MM.1S (cell line): ENCODE measurements at regions not wholly inside any gene's neighbourhood (a gene's known extent, or its start where the extent isn't known, plus 50 kb on each side); places are given as distances from the start of the nearest gene placed in this dataset.

Experiments used
- CTCF ChIP-seq: fragments of 300-600 bp; sonication (generic); IDR thresholded peaks from 2 replicates; pipeline ENCODE4 v1.5.1; 2016; ENCODE audit warnings: antibody characterized with exemption, low read length, mixed read lengths
- EZH2phosphoT487 ChIP-seq: fragments of 300-600 bp; sonication (generic); IDR thresholded peaks from 2 replicates; pipeline ENCODE4 v1.6.1; 2018; ENCODE audit warnings: antibody characterized with exemption, low read length

DNA sequence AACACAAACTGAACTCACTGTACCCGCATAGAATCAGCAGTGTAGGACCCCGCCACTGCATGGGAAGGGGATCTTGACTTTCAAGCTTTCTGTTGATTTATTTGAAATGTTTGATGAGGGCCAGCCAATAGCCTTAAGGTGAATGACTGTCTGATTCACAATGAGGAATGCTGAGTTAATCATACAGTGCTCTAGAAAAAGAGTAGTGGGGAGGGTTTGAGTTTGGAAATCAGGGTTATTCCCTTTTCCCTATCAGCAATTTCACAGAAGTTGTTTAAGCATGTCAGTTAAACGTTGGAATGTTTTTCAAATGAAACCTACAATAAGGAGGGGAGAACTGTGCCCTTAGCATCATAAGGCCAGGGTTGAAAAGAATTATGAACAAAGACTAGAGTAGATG, 937.5 kb downstream of the GRID1 start:
- TF ChIP-seq CTCF = no peak
- no peak for TF ChIP-seq EZH2phosphoT487
